B cell (primary cell): ENCODE measurements at regions not wholly inside any gene's neighbourhood (a gene's known extent, or its start where the extent isn't known, plus 50 kb on each side); places are given as distances from the start of the nearest gene placed in this dataset.

Source experiments
- ATAC-seq: fragments of 200-7000 bp; cut with Tn5 transposase; one replicate; pipeline ENCODE4 v1.10.0; 2021; ENCODE audit warnings: low read depth, mild to moderate bottlenecking, moderate number of reproducible peaks, moderate library complexity
- CTCF ChIA-PET: fragments of 350-600 bp; sonication (Branson Sonifier 250); formaldehyde crosslinking; loops from one replicate; lab custom pipeline; 2021; ENCODE audit warnings: antibody characterized with exemption, inconsistent platforms; lab: Charles Lee
- POLR2A ChIA-PET: fragments of 350-600 bp; sonication (Branson Sonifier 250); formaldehyde crosslinking; loops from one replicate; lab custom pipeline; 2021; ENCODE audit warnings: antibody characterized with exemption; lab: Charles Lee
- DNase-seq: peaks from one replicate; pipeline ENCODE4 v3.0.0; 2013
- H2AFZ ChIP-seq: 2 replicates; pipeline ENCODE4 v1.6.1; 2012; ENCODE audit warnings: mild to moderate bottlenecking, low read depth, low read length; ENCODE audit not compliant: insufficient read depth, poor library complexity, severe bottlenecking
- H3K27ac ChIP-seq, 2 donors: 1 replicate in 1 of 2; 2 replicates in 1 of 2; pipeline ENCODE4 v1.5.1; 2012 to 2013; ENCODE audit warnings: low read length in 2 of 2, mild to moderate bottlenecking in 2 of 2, moderate library complexity in 1 of 2
- H3K27me3 ChIP-seq, 4 experiments: fragments of 200-600 bp in 1 of 4; sonication (generic) in 1 of 4; replicated peaks in 1 of 4; 1 replicate in 2 of 4; 2 replicates in 2 of 4; pipeline versions ENCODE4 v1.6.1 to v1.7.0; 2013 to 2016; ENCODE audit warnings: low read length in 3 of 4, mild to moderate bottlenecking in 2 of 4, mixed read lengths in 1 of 4, moderate library complexity in 1 of 4; ENCODE audit not compliant: insufficient read depth in 4 of 4, control insufficient read depth in 3 of 4; ENCODE audit errors: control extremely low read depth in 1 of 4
- H3K36me3 ChIP-seq, 2 experiments: replicated peaks in 1 of 2; 1 replicate in 1 of 2; 2 replicates in 1 of 2; pipeline versions ENCODE4 v1.6.1 to v1.7.1; 2013; ENCODE audit warnings: low read length in 1 of 2; ENCODE audit not compliant: insufficient read depth in 2 of 2, control insufficient read depth in 1 of 2; ENCODE audit errors: control extremely low read depth in 1 of 2, extremely low read depth in 1 of 2
- H3K4me1 ChIP-seq, 2 donors: fragments of 200-600 bp in 1 of 2; sonication (generic) in 1 of 2; 1 replicate in 1 of 2; 2 replicates in 1 of 2; pipeline versions ENCODE4 v1.5.1 to v1.6.1; 2013 to 2017; ENCODE audit warnings: low read length in 2 of 2; ENCODE audit not compliant: control insufficient read depth in 2 of 2, insufficient read depth in 2 of 2
- H3K4me2 ChIP-seq: replicated peaks from 2 replicates; pipeline ENCODE3; 2012; ENCODE audit warnings: mild to moderate bottlenecking, low read depth, low read length; ENCODE audit not compliant: poor library complexity, severe bottlenecking
- H3K4me3 ChIP-seq, 5 experiments: fragments of 200-600 bp in 1 of 5; sonication (generic) in 1 of 5; 1 replicate in 3 of 5; 2 replicates in 2 of 5; pipeline versions ENCODE4 v1.5.1 to v1.7.0; 2011 to 2016; ENCODE audit warnings: low read length in 4 of 5, mild to moderate bottlenecking in 4 of 5, low read depth in 2 of 5, control low read depth in 1 of 5, moderate library complexity in 1 of 5; ENCODE audit not compliant: insufficient read depth in 1 of 5; ENCODE audit errors: control extremely low read depth in 1 of 5, extremely low read depth in 1 of 5
- H3K79me2 ChIP-seq: fragments of 200-600 bp; sonication (generic); one replicate; pipeline ENCODE4 v1.6.0; 2016; ENCODE audit warnings: low read length; ENCODE audit not compliant: control insufficient read depth, insufficient read depth
- H3K9ac ChIP-seq: fragments of 200-600 bp; sonication (generic); 2 replicates; pipeline ENCODE4 v1.6.1; 2017; ENCODE audit warnings: mild to moderate bottlenecking, low read length, moderate library complexity
- H3K9me3 ChIP-seq, 3 donors: one replicate each; pipeline versions ENCODE4 v1.6.1 to v1.7.1; 2013; ENCODE audit warnings: low read length in 2 of 3; ENCODE audit not compliant: control insufficient read depth in 2 of 3, insufficient read depth in 1 of 3; ENCODE audit errors: control extremely low read depth in 1 of 3
- H4K20me1 ChIP-seq: 2 replicates; pipeline ENCODE4 v1.6.0; 2012; ENCODE audit warnings: mild to moderate bottlenecking, low read length; ENCODE audit not compliant: insufficient read depth, control insufficient read depth, poor library complexity, severe bottlenecking
- H3K27ac Mint-ChIP-seq: one replicate; pipeline ENCODE4 v1.8.0; 2021; ENCODE audit warnings: mixed read lengths
- H3K27me3 Mint-ChIP-seq: one replicate; pipeline ENCODE4 v1.8.0; 2021; ENCODE audit warnings: mixed read lengths
- H3K4me1 Mint-ChIP-seq: one replicate; pipeline ENCODE4 v1.8.0; 2021; ENCODE audit warnings: mixed read lengths
- H3K4me3 Mint-ChIP-seq: one replicate; pipeline ENCODE4 v1.8.0; 2021; ENCODE audit warnings: mixed read lengths
- H3K9me3 Mint-ChIP-seq: one replicate; pipeline ENCODE4 v1.8.0; 2022; ENCODE audit warnings: mixed read lengths; ENCODE audit not compliant: insufficient read depth
- EZH2 ChIP-seq: IDR thresholded peaks from 2 replicates; pipeline ENCODE4 v1.6.1; 2012; ENCODE audit warnings: borderline replicate concordance, low read depth, mild to moderate bottlenecking, moderate library complexity, low read length; ENCODE audit not compliant: insufficient read depth, poor library complexity, severe bottlenecking
- WGBS: methylation state at CpG from one replicate; pipeline ENCODE4 v1.1.5; 2013; ENCODE audit warnings: missing lambda C conversion rate; ENCODE audit not compliant: insufficient coverage; 5-methylcytosine and 5-hydroxymethylcytosine counted together
- intact Hi-C: fragments of 100-400 bp; cut with micrococcal nuclease; formaldehyde crosslinking; loops from one replicate; pipeline ENCODE4 v1.10.0; 2022
- TF ChIP-seq, protein P1 (sequence below): fragments of 200-600 bp; IDR thresholded peaks from one replicate; pipeline ENCODE4 v1.8.0; 2022; ENCODE audit warnings: antibody characterized with exemption, mild to moderate bottlenecking

DNA sequence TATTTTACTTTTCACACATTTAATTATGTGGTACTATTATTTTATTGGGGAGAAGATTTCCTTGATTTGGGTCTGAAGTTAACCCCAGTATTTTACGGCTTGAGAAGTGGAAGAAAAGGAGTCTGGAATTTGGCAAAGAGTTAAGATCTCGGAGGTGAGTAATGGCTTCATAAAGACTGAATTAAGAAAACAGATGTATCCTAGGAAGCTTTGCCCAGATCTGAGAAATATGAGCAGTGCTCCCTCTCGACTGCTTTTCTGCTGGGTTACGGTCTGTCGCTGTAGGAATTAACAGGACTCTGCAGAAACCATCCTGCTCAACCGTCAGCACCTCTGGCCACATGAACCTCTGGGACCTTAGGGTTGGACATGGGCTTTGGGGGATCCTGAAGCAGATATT, 163.6 kb upstream of the NDN start:
- POLR2A ChIA-PET = no interaction called here
- WGBS = 86% methylated on average over 5 of the region's 6 CpGs
- Histone ChIP-seq H3K9me3 (peaks cover 0 to 3% (median 0%) of the 10 kb centered on the region in 3 donors), H3K27ac (no peak overlapping the region), H3K4me3 (no peak overlapping the region), H2AFZ (no peak overlapping the region), H3K79me2 (no peaks in the 10 kb centered on the region), H3K9ac (no peak overlapping the region), H3K4me1 (no peaks in the 10 kb centered on the region), H3K27me3 (no peaks in the 10 kb centered on the region), H3K36me3 (no peaks in the 10 kb centered on the region), H4K20me1 (no peaks in the 10 kb centered on the region), H3K4me2 (no peak overlapping the region)
- H3K27me3 Mint-ChIP-seq = no peaks in the 10 kb centered on the region
- no peak overlapping the region for H3K27ac Mint-ChIP-seq
- no peaks in the 10 kb centered on the region for H3K4me1 Mint-ChIP-seq
- ATAC-seq = no peak
- TF ChIP-seq, protein P1, sequence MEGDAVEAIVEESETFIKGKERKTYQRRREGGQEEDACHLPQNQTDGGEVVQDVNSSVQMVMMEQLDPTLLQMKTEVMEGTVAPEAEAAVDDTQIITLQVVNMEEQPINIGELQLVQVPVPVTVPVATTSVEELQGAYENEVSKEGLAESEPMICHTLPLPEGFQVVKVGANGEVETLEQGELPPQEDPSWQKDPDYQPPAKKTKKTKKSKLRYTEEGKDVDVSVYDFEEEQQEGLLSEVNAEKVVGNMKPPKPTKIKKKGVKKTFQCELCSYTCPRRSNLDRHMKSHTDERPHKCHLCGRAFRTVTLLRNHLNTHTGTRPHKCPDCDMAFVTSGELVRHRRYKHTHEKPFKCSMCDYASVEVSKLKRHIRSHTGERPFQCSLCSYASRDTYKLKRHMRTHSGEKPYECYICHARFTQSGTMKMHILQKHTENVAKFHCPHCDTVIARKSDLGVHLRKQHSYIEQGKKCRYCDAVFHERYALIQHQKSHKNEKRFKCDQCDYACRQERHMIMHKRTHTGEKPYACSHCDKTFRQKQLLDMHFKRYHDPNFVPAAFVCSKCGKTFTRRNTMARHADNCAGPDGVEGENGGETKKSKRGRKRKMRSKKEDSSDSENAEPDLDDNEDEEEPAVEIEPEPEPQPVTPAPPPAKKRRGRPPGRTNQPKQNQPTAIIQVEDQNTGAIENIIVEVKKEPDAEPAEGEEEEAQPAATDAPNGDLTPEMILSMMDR = no peak
- no peak for TF ChIP-seq EZH2
- intact Hi-C loops = no loop called here
- no peak for DNase-seq
- peaks cover 7% of the 10 kb centered on the region for H3K9me3 Mint-ChIP-seq
- CTCF ChIA-PET = no interaction called here
- no peak overlapping the region for H3K4me3 Mint-ChIP-seq

DNA sequence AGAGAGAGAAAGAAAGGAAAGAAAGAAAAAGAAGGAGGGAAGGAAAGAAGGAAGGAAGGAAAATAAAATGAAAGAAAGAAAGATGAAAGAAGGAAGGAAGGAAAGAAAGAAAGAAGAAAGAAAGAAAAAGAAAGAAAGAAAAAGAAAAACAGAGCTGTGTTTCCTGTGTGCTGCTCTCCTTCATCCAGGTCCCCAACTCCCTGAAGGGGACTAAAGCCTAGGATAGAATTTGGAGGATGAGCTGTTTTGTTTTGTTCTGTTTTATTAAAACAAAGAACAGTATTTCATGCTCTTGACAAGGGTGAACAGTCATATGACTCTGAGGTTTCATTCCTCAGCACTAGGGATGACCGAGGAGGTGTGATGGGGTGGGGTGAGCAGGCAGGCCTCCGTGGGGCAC, 164.8 kb upstream of the NDN start:
- Mint-ChIP-seq H3K9me3 (peaks cover 7% of the 10 kb centered on the region), H3K27ac (no peak overlapping the region), H3K27me3 (no peaks in the 10 kb centered on the region), H3K4me3 (no peak overlapping the region), H3K4me1 (no peaks in the 10 kb centered on the region)
- ATAC-seq (no peak), DNase-seq (no peak)
- no peaks in the 10 kb centered on the region for H3K4me1 ChIP-seq
- H4K20me1 ChIP-seq = no peaks in the 10 kb centered on the region
- ChIA-PET POLR2A (no interaction called here), CTCF (no interaction called here)
- WGBS = no CpG with 5 or more reads among the region's 2 CpGs
- H3K27me3 ChIP-seq = no peaks in the 10 kb centered on the region
- no peak overlapping the region for H3K9ac ChIP-seq
- H3K36me3 ChIP-seq = no peaks in the 10 kb centered on the region
- H3K4me2 ChIP-seq = no peak overlapping the region
- intact Hi-C loops = no loop called here
- no peak overlapping the region for H2AFZ ChIP-seq
- H3K79me2 ChIP-seq = no peaks in the 10 kb centered on the region
- no peak overlapping the region for H3K4me3 ChIP-seq
- no peak for TF ChIP-seq EZH2
- TF ChIP-seq, protein P1 = no peak
- H3K27ac ChIP-seq = no peak overlapping the region
- H3K9me3 ChIP-seq = peaks cover 0 to 3% (median 0%) of the 10 kb centered on the region in 3 donors
